ENCODE measurements at regions not wholly inside any gene's neighbourhood (a gene's known extent, or its start where the extent isn't known, plus 50 kb on each side); places are given as distances from the start of the nearest gene placed in this dataset.

DNA sequence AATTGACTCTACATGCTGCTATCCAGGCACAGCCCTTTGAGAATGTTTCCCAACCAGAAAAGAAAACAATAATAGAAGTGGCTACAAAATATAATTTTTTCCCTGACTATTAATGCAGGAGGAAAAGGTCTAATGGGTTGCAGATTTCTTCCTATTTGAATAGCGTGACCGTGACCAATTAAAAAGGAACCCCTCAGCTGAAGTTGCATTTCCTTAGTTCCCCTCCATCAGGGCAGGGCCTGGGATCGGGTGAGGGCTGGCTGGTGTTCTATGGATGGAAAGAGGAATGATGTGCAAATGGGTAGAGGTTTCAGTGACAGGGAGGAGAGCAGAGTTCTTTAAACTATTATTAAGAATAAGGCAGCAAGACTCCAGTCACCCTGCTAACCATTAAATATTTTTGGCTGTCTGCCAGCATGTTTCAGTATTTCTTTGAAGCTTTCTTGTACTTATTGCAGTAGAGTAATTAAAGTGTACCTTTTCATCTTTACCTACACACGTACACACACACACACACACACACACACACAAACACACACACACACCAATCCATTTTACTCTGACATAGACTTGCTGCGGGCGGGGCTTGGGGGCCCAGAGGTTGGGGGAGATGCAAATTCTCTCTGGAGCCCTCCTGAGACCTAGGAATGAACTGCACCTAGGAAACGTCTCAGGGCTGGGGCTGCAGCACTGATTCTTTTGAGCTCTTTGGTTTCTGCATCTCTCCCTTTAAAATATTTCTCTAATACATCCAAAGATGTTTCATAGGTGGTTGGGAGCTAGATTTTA lies 154.8 kb upstream of the SLC35B3 start:
- DNase-seq (ENCODE audit: low read depth): no peak

DNA sequence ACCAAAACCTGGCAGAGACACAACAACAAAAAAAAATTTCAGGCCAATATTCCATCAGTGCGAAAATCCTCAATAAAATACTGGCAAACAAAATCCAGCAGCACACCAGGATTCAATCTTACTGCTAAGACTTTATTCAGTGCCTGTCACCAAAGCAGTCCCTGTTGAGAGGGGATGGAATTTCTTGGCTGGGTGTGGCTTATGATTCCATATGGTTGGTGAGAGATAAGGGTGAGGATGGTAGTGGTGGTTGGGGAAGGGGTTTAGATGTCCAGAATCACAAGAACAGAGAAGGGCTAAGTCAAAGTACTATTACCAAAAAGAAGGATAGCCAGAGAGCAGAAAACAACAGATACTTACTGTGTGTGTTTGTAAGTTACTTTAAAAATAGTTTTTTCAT lies 152.8 kb upstream of the SLC35B3 start:
- DNase-seq (ENCODE audit: low read depth): no peak

DNA sequence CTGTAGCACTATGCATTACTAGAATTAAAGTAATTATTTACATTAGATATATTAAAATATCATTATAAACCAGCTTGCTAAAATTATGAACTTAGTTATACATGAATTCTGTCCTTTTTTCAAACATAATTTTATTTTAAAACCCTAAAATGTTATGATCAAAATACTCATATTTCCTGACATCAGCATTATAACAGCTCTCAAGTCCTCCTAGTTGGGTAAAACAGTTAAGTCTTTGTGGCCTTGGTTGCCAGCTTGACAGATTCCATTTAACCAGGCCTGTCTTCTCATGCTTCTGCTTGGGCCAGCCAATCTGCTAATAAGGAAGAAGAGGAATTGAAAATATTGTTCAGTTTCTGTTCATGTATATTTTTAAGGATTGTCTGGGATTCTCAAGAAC lies 147.9 kb upstream of the SLC35B3 start:
- no peak for DNase-seq (ENCODE audit: low read depth)

DNA sequence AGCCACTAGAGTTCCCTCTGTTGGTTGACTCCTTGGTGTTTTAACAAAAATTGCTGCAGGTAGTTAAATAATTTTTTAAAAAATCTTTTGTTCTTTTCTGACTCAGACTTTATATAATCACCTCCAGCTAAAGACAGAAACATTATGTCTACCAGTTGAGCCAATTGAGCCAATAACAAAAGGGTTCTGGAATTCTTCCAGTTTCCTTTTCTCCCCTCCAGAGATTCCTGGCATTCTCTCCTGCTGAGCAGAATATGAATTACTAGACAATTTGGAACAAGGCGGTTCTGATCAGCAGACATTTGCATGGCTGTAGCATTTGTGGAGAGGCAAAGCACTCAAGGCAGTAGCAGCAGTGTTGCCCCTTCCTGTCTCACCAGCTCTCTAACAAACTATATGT lies 144.0 kb upstream of the SLC35B3 start:
- no peak for DNase-seq (ENCODE audit: low read depth)

DNA sequence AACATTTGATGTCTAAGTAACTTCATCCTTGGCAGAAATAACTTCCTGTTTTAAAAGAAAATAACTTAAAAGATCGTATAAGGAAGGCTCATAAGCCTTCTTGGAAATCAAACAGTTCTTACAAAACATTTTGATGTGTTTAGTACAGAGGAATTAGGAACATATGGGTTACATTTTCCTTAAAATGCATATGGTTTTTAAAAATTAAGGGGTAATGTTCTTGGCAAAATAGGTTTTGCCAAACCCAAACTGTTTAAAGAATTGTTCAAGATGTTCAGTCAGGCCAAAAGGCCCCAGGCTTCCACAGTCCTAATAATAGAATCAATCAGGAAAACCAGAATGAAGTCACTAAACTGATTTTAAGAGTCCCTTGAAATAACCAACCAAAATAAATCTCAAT lies 142.7 kb upstream of the SLC35B3 start:
- DNase-seq (ENCODE audit: low read depth): no peak

DNA sequence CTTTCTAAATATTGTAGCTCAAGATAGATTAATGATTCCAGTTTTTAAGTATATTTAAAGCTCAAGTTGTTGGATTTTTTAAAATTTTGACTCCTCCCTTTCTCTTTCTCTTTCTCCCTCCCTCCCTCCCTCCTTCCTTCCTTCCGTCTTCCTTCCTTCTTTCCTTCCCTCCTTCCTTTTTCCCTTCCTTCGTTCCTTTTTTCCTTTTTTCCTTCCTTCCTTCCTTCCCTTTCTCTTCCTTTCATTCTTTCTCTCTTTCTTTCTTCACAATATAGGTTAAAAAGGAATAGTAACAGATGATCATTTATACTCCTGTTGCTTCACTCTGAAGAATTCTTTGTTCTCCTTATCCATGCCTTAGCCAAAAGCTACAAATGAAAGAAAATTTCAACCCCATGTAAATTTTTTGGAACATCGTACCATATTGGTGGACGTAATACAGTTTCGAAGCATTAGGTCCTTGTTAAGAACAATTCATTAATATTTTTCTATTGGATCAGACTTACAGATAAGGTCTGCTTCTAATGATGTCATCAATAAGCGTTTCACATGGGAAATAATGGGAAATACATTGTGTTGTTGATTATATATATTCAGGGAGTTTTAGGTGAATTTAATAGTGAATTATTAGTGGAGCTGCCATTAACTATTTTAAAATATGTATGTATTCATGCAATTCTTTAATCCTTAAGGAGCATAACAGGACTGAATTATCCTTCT lies 139.6 kb upstream of the SLC35B3 start:
- no peak for DNase-seq (ENCODE audit: low read depth)

DNA sequence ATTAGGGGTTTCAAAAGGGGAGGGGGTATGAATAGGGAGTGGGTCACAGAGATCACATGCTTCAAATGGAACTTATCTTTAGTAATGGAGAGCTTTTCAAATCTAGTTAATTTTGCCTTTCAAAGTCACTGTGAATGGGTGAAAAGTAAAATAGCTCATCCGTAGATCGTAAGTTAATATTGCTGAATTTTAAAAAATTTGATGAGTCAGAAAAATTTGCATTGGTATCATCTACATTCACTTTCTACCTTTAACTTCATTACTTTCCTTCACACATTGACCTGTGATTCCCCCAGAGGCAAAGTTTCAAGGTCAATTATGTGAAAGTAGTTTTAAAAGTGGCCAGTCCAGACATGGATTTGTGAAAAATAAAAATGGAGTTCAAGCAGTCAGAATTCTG lies 139.0 kb upstream of the SLC35B3 start:
- DNase-seq (ENCODE audit: low read depth): no peak

DNA sequence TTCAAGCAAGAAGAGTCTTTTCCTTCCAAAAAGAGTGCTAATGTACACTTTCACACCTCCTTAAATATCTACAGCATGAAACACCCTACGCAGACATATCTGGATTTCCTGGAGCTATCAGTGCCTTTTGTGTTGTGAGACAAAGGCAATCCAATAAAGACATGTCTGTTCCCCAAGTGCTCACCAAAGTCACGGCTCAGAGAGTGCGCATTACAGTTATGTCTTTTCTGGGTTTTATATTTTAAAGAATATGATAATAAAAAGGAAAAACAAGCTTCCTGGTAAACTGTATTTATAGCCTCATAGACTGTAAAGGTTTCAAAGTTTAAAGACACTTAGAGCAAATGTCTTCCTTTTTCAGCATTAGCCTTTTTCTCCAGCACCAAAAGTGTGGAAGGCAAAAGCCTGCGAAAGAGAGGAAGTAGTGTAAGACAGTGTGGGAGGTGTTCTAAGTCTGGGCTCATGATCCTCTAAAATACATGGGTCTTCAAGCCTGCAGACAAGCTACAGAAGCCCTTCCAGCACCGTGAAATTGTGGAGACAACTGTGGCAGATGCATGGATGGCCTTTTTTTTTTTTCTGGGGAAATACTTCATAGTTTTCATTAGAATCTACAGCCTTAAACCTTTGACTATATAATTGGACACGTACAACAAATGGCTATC lies 135.0 kb upstream of the SLC35B3 start:
- DNase-seq (ENCODE audit: low read depth): no peak

DNA sequence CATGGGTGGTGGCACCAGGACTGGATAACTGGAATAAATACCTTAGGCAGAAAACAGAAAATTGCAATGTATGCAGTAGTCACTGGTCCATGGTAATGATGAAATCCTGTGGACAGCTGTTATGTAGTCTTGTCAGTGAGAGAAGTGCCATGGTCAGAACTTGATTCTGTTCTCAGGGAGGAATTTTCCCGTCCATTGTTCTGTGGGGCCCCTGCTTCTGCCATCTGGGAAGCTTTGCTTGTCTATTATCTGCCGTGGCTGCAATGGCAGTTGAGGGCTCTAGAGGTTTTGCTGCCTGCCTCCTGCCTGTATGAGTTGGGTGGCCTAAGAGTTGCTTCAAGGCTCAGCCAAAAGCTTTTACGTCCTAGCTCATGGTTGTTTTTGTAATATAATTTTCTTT lies 126.8 kb upstream of the SLC35B3 start:
- DNase-seq (ENCODE audit: low read depth): no peak

DNA sequence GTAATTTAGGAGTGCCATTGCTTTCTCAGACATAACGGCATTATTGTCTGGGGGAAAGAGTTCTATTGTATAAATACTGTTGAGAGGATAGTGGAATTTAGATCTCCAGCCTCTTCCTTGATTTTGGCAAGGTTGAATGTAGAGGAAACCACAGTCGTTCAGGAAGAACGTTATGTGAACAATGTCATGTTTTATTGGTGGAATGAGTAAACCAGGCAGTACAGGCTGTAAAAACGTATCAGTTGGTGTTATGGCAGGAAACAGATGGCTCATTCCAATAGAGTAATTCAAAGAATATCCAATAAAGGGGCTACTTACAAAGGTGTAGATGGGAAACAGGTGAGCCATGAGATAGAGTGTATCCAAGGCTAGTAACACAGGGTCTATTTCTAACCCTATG lies 123.6 kb upstream of the SLC35B3 start:
- DNase-seq (ENCODE audit: low read depth): no peak

DNA sequence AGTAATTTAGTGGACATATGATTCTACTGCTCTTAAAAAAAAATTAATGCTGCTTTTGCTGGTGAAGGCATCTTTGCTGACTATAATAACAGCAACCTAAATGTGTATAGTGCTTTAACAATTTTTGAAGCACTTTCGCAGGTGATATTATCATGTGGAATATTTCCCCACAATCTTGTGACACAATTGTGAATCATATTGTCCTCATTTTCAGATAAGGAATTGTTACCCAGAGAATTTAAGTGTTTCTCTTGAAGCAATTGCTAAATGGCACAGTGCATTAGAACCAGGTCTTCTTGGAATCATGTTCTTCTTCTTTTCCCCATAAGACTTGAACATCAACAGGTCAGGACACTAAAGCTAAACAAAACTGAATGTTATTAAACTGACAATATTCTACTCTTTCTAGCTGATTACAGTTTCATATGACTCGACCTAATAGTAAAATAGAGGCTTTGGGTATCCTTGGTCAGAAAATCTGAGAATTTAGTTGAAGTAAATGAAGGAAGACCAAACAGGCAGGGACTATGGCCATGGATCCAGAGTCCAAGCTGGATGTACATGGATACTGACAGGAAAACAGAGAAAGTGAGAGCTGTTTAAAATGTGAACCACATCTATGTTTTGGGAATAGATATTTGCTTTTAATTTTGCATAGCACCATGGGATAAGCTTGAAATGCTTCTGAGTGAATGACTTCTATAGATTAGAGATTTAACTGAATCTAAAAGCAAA lies 121.8 kb upstream of the SLC35B3 start:
- no peak for DNase-seq (ENCODE audit: low read depth)

DNA sequence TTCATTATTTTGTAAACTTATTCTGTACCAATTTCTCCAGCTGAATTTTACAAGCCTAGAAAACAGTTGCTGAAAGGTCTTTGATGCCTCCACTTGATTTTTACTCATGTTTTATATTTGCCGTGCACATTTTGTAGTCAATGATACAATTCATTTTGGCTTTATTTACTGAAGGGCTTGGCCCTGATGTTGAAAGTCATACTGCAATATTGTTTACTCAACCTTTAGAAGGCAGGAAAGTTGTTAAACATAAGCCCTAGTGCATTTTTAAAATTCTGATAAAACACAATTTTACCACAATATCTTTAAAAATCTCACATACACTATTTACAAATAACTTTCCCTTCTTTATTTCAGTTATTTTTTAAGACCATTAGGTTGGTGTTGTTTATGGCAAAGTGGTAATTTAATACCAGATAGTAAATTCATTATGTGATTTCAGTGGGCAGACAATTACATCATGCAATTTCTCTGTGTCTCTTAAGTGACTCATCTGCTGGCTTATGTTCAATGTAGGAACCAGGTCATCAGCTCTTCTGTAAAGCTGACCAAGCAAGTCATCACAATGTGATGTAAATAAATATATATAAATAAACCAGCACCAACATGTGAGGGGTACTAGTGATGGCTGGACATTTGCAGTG lies 121.1 kb upstream of the SLC35B3 start:
- DNase-seq (ENCODE audit: low read depth): no peak

DNA sequence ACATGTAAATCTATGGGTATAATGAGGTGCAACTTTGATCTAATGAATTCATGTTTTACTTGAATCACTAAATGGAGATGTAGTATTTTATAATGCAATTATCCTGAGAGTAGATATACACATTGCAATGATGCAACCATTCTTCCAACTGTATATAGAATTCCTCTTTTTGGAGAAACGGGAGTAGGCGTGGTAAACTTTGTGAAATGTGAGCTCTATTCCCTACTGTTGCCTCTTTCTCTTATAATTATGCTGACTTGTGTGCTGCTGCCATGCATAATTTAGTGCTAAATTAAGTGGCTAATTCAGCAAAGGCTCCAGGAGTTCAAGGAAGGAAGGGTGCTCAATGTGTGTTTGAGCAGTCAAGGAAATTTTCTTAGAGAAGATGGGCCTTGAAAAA lies 116.6 kb upstream of the SLC35B3 start:
- DNase-seq (ENCODE audit: low read depth): no peak

DNA sequence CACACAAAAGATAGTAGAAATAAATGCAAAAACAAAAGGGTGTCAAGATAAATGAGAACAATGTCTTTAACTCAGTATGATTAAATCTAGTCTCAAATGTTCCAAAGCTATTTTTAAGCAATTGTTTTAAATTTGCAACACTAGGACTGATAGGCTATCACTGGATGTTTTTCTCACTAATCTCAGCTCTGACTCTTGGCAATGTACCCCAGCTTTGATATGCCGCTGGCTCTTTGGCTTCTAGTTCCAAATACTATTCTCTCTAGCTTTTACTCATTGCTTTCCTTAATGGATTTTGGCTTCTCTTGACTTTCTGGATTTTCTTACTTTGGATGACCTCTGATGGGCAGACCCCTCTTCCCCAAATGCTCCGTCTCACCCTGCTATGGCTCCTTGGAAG lies 116.0 kb upstream of the SLC35B3 start:
- no peak for DNase-seq (ENCODE audit: low read depth)

DNA sequence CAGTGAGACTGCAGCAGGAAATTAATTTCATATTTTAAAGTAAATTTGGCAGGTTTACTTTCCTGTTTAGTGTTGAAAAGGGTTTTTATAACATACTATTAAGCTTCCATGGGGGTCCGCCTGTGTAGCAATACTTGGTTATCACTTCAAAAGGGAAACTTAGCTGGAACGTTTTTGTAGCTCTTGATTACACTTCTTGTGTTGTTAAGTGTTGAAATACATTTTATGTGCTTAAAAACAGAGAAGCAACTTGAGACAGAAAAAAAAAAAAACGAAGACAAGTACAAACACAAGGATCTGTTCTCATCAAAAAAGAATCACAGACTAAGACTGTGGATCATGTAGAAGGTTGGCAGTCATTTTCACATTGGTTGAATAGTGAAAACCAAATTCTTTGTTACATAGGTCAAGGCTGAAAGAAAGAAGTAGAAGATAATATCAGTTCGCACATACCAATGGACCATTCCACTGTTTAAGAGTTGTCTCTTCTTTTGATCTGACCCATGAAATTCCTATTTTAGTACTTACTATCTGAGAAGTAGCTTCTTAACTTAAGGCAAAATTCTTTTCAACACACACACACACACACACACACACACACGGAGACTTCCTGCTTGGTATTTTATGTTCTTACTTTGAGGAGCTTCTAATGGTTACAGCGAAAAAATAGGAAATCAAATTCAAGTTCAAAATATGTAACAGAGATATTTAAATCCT lies 113.9 kb upstream of the SLC35B3 start:
- no peak for DNase-seq (ENCODE audit: low read depth)

DNA sequence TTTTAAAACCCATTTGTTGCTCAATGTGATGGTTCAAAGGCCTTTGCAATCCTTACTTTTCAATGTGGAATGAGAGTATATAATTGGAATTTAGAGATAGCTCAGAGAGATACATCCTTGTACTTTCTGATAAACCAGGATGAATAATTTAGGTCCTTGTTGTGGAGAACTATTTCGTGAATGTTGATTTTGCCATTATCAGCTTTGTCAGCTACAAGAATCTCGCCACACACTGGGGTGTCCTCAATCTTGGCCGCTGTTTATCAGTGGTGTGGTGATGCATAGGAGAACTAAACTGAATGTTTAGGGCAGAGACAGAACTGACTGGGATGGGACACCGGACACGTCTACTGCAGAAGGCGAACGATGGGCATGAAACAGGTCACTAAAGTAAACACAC lies 111.2 kb upstream of the SLC35B3 start:
- no peak for DNase-seq (ENCODE audit: low read depth)

DNA sequence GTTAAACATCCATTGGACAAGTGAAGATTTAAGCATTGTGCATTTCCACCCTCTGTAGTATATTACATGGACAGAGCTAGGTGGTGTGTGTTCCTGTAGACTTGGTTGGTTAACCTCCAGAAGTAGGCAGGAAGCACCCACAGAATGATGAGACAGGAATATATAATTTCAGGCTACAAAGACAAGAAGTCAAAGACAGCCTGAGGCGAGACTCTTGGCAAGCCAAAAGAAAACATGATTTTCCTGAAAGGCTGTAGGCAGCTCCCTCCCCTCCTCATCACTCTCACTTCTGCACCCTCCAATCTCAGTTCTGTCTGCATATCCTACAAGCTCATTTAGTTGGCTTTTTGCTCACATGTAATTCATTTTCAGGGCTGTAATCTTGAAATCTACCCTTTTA lies 110.0 kb upstream of the SLC35B3 start:
- no peak for DNase-seq (ENCODE audit: low read depth)

DNA sequence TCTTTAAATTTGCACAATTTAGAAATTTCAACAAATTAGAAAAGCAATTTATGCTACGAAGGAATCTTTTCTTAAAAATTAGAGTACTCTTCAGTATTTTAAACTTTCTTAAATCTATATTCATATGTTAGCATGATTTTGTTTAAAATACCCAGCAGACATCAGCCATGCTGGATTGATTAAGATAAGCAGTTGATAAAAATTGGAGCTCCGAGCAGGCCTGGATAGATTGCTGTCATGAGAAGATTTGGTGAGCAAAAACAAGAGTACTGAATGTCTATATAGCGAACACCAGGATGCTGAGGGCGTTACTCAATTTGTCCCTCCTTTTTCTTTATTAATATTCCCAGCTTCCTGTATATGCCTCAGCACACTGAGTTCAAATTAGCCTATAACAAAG lies 108.4 kb upstream of the SLC35B3 start:
- DNase-seq (ENCODE audit: low read depth): no peak

DNA sequence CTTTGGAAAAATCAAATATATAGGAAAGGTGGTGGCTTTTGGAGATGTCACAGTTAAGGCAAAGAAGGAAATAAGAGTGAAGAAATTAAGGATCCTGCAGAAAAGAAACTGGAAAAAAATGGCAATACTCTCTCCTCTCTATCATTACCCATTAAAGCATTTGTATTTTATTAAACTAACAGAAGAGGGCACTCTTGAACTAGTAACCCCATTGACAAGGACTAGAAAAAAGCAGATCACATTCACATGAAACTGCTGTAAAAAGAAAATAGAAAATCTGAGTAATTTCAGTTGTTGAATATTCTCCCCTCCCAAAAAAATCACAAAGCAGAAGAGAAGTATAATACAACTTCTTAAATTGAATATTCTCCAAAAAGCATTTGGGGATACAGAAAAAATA lies 104.1 kb upstream of the SLC35B3 start:
- no peak for DNase-seq (ENCODE audit: low read depth)

DNA sequence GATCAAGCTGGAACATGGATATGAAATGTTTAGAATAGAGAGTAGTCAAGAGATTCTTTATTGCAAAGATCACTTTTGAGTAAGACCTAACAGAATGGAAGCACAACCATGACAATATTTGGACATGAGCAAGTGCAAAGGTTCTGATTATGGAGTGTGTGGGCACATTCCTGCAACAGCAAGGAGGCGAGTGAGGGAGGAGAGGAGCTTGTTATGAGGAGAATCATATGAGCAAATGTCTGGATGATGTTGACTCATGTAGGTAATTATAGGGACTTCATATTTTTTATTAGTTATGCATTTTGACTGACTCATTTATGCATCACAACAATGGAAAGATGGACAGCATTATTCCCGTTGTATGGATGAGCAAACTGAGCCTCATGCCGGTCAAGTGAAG lies 100.8 kb upstream of the SLC35B3 start:
- DNase-seq (ENCODE audit: low read depth): no peak

DNA sequence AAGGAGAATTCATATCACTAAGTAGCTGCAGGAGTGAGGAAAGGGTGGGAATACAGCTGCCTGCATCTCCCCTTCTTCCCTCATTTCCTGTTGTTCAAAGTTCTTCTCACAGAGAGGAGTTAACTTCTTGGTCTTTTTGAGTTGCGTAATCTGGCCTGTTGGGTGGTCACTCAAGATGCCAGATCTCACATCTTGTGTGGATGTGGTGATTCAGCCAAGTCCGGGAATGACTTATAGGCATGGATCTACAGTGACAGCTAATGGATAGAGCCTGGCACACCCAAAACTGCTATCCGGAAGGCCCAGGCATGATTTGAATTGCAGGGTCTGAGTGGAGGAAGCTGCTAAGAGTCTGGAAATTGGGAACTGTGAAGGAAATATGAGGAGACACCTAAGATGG lies 100.2 kb upstream of the SLC35B3 start:
- no peak for DNase-seq (ENCODE audit: low read depth)
